SIG-M5 treated with dmso at 0.1 percent for 504 hours (cell line): ENCODE measurements at regions not wholly inside any gene's neighbourhood (a gene's known extent, or its start where the extent isn't known, plus 50 kb on each side); places are given as distances from the start of the nearest gene placed in this dataset.

ENCODE experiments used
- DNase-seq: peaks from one replicate; lab custom pipeline; 2025; ENCODE audit not compliant: unreplicated experiment; lab: John Stamatoyannopoulos, UW

GRCh38 chr2:143833015-143833660, 686.8 kb downstream of the ZEB2 start:
- DNase-seq, result no peak

GRCh38 chr2:143830476-143830875, 689.4 kb downstream of the ZEB2 start:
- no peak for DNase-seq

- no peak for DNase-seq
These were observed 691.0 kb downstream of the ZEB2 start for GRCh38 chr2:143828763-143829537.

- DNase-seq, result no peak
These were observed 695.1 kb downstream of the ZEB2 start for GRCh38 chr2:143824791-143825190.

- no peak for DNase-seq
These were observed 694.7 kb downstream of the ARHGAP15 start for GRCh38 chr2:143823876-143824275.

- DNase-seq, result no peak
These were observed 694.1 kb downstream of the ARHGAP15 start for GRCh38 chr2:143823296-143823695.

- DNase-seq, result no peak
These were observed 693.5 kb downstream of the ARHGAP15 start for GRCh38 chr2:143822736-143823135.

GRCh38 chr2:143819764-143820163, 690.5 kb downstream of the ARHGAP15 start:
- no peak for DNase-seq

- no peak for DNase-seq
These were observed 690.0 kb downstream of the ARHGAP15 start for GRCh38 chr2:143819190-143819735.
